Astrocyte (in vitro differentiated cells and primary cell): ENCODE measurements at regions not wholly inside any gene's neighbourhood (a gene's known extent, or its start where the extent isn't known, plus 50 kb on each side); places are given as distances from the start of the nearest gene placed in this dataset.

Experiments used
- DNase-seq: peaks from one replicate; pipeline ENCODE4 v3.0.0-alpha.2; 2010; ENCODE audit warnings: low read depth
- FAIRE-seq: peaks from 2 replicates; lab custom pipeline; 2011; peaks lifted over from hg19 to GRCh38; lab: Jason Lieb, UNC
- H2AFZ ChIP-seq: 2 replicates; pipeline ENCODE4 v1.6.0; 2012; ENCODE audit warnings: low read depth, low read length, inconsistent platforms
- H3K27ac ChIP-seq: 2 replicates; pipeline ENCODE4 v1.5.1; 2011; ENCODE audit warnings: low read depth, low read length, inconsistent platforms
- H3K27me3 ChIP-seq: 2 replicates; pipeline ENCODE4 v1.6.0; 2011; ENCODE audit warnings: low read length, inconsistent platforms; ENCODE audit not compliant: insufficient read depth
- H3K36me3 ChIP-seq: 2 replicates; pipeline ENCODE4 v1.5.1; 2011; ENCODE audit warnings: low read length, inconsistent platforms; ENCODE audit not compliant: insufficient read depth
- H3K4me1 ChIP-seq: 2 replicates; pipeline ENCODE4 v1.5.1; 2011; ENCODE audit warnings: low read length, inconsistent platforms; ENCODE audit not compliant: insufficient read depth
- H3K4me2 ChIP-seq: 2 replicates; pipeline ENCODE4 v1.6.0; 2012; ENCODE audit warnings: low read length, inconsistent platforms
- H3K4me3 ChIP-seq: 2 replicates; pipeline ENCODE4 v1.5.1; 2011; ENCODE audit warnings: low read depth, mild to moderate bottlenecking, low read length, inconsistent platforms; ENCODE audit not compliant: insufficient read depth
- H3K79me2 ChIP-seq: 2 replicates; pipeline ENCODE4 v1.6.0; 2012; ENCODE audit warnings: mild to moderate bottlenecking, low read length, inconsistent platforms; ENCODE audit not compliant: insufficient read depth
- H3K9ac ChIP-seq: 2 replicates; pipeline ENCODE4 v1.6.0; 2012; ENCODE audit warnings: mild to moderate bottlenecking, low read length, inconsistent platforms
- H3K9me3 ChIP-seq: 2 replicates; pipeline ENCODE4 v1.5.1; 2012; ENCODE audit warnings: low read depth, mild to moderate bottlenecking, low read length, inconsistent platforms; ENCODE audit not compliant: insufficient read depth
- H4K20me1 ChIP-seq: 2 replicates; pipeline ENCODE4 v1.6.0; 2012; ENCODE audit warnings: low read length, inconsistent platforms; ENCODE audit not compliant: insufficient read depth
- H3K27ac Mint-ChIP-seq: one replicate; pipeline ENCODE4 v1.8.0; 2021; ENCODE audit warnings: mild to moderate bottlenecking, mixed read lengths; ENCODE audit not compliant: unreplicated experiment
- H3K27me3 Mint-ChIP-seq: one replicate; pipeline ENCODE4 v1.8.0; 2021; ENCODE audit warnings: low read depth, mixed read lengths; ENCODE audit not compliant: unreplicated experiment
- H3K36me3 Mint-ChIP-seq: one replicate; pipeline ENCODE4 v1.8.0; 2021; ENCODE audit warnings: low read depth, mixed read lengths; ENCODE audit not compliant: unreplicated experiment
- H3K4me1 Mint-ChIP-seq: one replicate; pipeline ENCODE4 v1.8.0; 2021; ENCODE audit warnings: low read depth, mixed read lengths; ENCODE audit not compliant: unreplicated experiment
- H3K4me3 Mint-ChIP-seq: one replicate; pipeline ENCODE4 v1.8.0; 2021; ENCODE audit warnings: mild to moderate bottlenecking, moderate library complexity, mixed read lengths; ENCODE audit not compliant: unreplicated experiment
- H3K9me3 Mint-ChIP-seq: one replicate; pipeline ENCODE4 v1.8.0; 2021; ENCODE audit warnings: mild to moderate bottlenecking, mixed read lengths; ENCODE audit not compliant: unreplicated experiment
- EZH2 ChIP-seq: IDR thresholded peaks from 2 replicates; pipeline ENCODE4 v1.6.1; 2012; ENCODE audit warnings: mild to moderate bottlenecking, low read length, inconsistent platforms; ENCODE audit not compliant: insufficient read depth
- TF ChIP-seq, protein P1 (sequence below): IDR thresholded peaks from 2 replicates; pipeline ENCODE4 v1.5.1; 2011; ENCODE audit warnings: low read depth, mild to moderate bottlenecking, inconsistent platforms, low read length, moderate library complexity; ENCODE audit not compliant: insufficient read depth

GRCh38 chr12:118682656-118683055 is 298.7 kb upstream of the SRRM4 start:
- Mint-ChIP-seq H3K27me3 (peaks cover 3% of the 10 kb centered on the region), H3K9me3 (peaks cover 2% of the 10 kb centered on the region), H3K36me3 (no peaks in the 10 kb centered on the region), H3K4me1 (peaks cover 2% of the 10 kb centered on the region), H3K27ac (no peak overlapping the region), H3K4me3 (no peak overlapping the region)
- Histone ChIP-seq H3K27ac (no peak overlapping the region), H3K9ac (no peak overlapping the region), H3K36me3 (no peaks in the 10 kb centered on the region), H3K9me3 (no peaks in the 10 kb centered on the region), H3K79me2 (no peaks in the 10 kb centered on the region), H2AFZ (no peak overlapping the region), H3K4me3 (no peak overlapping the region), H3K27me3 (no peaks in the 10 kb centered on the region), H4K20me1 (no peaks in the 10 kb centered on the region), H3K4me1 (no peaks in the 10 kb centered on the region), H3K4me2 (no peak overlapping the region)
- FAIRE-seq (no peak), DNase-seq (no peak)
- TF ChIP-seq, protein P1, sequence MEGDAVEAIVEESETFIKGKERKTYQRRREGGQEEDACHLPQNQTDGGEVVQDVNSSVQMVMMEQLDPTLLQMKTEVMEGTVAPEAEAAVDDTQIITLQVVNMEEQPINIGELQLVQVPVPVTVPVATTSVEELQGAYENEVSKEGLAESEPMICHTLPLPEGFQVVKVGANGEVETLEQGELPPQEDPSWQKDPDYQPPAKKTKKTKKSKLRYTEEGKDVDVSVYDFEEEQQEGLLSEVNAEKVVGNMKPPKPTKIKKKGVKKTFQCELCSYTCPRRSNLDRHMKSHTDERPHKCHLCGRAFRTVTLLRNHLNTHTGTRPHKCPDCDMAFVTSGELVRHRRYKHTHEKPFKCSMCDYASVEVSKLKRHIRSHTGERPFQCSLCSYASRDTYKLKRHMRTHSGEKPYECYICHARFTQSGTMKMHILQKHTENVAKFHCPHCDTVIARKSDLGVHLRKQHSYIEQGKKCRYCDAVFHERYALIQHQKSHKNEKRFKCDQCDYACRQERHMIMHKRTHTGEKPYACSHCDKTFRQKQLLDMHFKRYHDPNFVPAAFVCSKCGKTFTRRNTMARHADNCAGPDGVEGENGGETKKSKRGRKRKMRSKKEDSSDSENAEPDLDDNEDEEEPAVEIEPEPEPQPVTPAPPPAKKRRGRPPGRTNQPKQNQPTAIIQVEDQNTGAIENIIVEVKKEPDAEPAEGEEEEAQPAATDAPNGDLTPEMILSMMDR: no peak
- no peak for TF ChIP-seq EZH2

- H3K4me3 ChIP-seq: no peak overlapping the region
- no peak overlapping the region for H3K9ac ChIP-seq
- no peaks in the 10 kb centered on the region for H3K4me1 ChIP-seq
- no peak for DNase-seq
- FAIRE-seq: no peak
- H3K36me3 ChIP-seq: no peaks in the 10 kb centered on the region
- H3K27me3 Mint-ChIP-seq: peaks cover 5% of the 10 kb centered on the region
- H3K4me1 Mint-ChIP-seq: no peaks in the 10 kb centered on the region
- H2AFZ ChIP-seq: no peak overlapping the region
- no peaks in the 10 kb centered on the region for H3K36me3 Mint-ChIP-seq
- H3K9me3 Mint-ChIP-seq: peaks cover 4% of the 10 kb centered on the region
- TF ChIP-seq EZH2: no peak
- TF ChIP-seq, protein P1: no peak
- peaks cover 6% of the 10 kb centered on the region for H3K9me3 ChIP-seq
- H3K4me3 Mint-ChIP-seq: no peak overlapping the region
- H3K27ac ChIP-seq: no peak overlapping the region
- H3K27ac Mint-ChIP-seq: no peak overlapping the region
- no peaks in the 10 kb centered on the region for H3K27me3 ChIP-seq
- H4K20me1 ChIP-seq: no peaks in the 10 kb centered on the region
- H3K79me2 ChIP-seq: no peaks in the 10 kb centered on the region
- no peak overlapping the region for H3K4me2 ChIP-seq
Measured at GRCh38 chr12:118685983-118686607, 295.2 kb upstream of the SRRM4 start.

DNA sequence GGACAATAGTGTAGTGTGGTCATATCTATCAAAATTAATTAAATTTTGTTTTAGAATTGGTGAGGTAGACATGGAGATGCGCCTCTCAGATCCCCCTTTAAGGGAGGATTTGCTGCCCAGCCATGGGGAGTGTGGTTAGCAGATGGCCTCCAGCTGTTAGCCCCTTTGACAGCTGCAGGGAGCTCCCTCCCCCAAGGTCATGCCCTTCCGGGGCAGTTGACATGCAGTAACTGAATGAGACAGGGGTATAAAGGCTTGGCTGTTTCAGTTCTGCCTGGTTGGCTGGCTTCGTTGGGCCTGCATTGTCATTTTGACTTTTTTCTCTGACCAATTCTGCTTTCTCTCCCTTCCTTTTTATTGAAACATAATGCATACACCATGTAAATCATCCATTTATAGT is 291.5 kb upstream of the SRRM4 start:
- Mint-ChIP-seq H3K27me3 (peaks cover 4% of the 10 kb centered on the region), H3K27ac (no peak overlapping the region), H3K4me1 (no peaks in the 10 kb centered on the region), H3K9me3 (peaks cover 2% of the 10 kb centered on the region), H3K36me3 (no peaks in the 10 kb centered on the region), H3K4me3 (no peak overlapping the region)
- Histone ChIP-seq H3K36me3 (no peaks in the 10 kb centered on the region), H3K27ac (no peak overlapping the region), H3K9me3 (peaks cover 9% of the 10 kb centered on the region), H3K4me1 (no peaks in the 10 kb centered on the region), H3K79me2 (no peaks in the 10 kb centered on the region), H2AFZ (no peak overlapping the region), H3K4me3 (no peak overlapping the region), H3K4me2 (no peak overlapping the region), H3K27me3 (no peaks in the 10 kb centered on the region), H3K9ac (no peak overlapping the region), H4K20me1 (no peaks in the 10 kb centered on the region)
- no peak for FAIRE-seq
- TF ChIP-seq, protein P1: no peak
- TF ChIP-seq EZH2: no peak
- no peak for DNase-seq
